NCI-H748 (cell line): ENCODE measurements at regions not wholly inside any gene's neighbourhood (a gene's known extent, or its start where the extent isn't known, plus 50 kb on each side); places are given as distances from the start of the nearest gene placed in this dataset.
"Not testable (repeated sequence)": the region's sequence is repeated elsewhere in the genome, so short reads cannot be mapped to it uniquely, and the experiment has no call there.

Experiments used
- DNase-seq: peaks from one replicate; lab custom pipeline; 2025; ENCODE audit not compliant: unreplicated experiment; lab: John Stamatoyannopoulos, UW

GRCh38 chr14:53751650-53752049 is 205.0 kb downstream of the BMP4 start:
- DNase-seq: no peak

DNA sequence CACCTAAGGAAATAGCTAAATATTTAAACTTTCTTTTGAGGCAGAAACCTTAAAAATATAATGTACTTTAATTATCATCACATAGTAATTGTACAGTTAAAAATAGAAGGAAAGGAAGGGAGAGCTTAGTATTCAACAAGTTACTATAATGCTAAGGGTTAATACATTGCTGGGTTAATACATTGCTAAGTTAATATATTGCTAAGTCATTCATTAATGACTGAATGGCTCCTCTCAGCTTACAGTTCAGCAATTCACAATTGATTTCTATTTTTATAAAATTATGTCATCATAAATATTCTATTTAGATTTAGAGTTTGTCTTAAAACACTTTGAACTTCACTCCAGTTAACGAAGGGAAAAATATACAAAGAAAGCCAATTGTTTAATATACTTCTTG is 207.9 kb downstream of the BMP4 start:
- no peak for DNase-seq

DNA sequence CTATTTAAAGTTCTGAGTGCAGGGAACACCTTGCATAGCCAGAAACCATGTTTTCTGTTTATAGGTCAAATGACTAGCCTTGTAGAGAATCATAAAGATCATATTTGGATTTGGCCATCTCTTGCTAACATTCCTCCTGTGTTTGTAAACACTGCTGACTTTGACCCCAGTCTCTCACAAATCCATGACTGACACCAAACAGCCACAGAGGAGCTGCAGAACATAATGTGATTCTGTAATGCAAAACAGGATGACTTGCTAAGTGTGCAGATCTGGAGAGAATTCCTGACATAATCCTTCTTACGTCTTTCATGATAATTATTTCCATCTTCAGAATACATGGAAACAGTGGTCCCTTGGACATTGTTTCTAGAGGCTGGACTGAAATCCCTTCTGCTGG is 211.8 kb downstream of the BMP4 start:
- DNase-seq: no peak

GRCh38 chr14:53743371-53743770 is 213.3 kb downstream of the BMP4 start:
- no peak for DNase-seq

DNA sequence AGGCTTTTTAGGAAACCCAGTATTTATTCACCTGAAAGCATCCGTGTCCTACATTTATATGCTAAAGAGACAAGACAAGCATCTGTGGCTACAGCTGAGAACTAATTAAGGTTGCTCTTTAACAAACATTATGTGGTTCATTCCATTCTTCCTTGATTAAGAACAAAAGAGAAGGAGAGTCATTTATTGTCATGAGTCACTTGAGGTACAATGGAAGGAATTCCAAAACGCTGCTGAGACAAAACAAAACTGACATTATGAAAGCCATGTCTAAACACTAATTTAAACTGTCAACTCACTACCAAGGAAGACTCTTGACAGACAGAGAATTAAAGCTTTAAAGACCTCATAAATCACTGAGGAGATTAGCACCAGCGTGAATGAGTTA is 214.4 kb downstream of the BMP4 start:
- no peak for DNase-seq

DNA sequence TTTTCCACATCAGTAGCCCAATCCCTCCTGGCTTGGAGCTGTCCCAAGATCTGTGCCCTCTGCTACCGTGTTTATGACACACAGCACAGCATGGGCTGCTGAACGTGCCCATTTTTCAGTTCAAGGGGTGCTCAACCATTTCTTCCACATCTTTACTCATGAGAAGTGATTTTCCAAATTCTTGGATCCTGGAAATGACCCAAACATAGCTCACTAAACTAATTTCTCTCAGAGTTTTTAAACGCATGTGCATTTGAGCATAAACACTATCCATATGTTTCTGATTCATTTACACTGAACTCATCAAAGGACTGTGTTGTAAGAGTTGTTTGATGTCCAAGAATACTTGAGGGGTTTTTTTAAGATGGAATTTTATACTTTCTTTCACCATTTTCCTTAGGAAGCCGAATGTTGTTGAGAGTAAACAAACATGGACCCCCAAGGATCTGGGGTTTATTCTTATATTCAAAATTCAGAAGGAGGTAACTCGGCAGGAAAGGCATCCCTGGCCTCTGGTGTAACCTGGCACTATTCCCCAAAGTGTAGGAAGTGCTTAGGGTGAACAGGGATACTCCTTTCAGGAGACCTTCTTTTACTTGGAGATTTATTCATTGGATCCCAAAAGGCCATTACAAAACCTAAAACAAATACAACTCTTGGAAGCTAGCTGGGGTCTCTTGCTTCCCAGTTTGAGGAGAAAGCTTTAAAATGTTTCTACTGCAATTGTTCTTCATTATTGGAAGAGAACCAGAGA is 215.0 kb downstream of the BMP4 start:
- no peak for DNase-seq

GRCh38 chr14:53740570-53740969 is 216.1 kb downstream of the BMP4 start:
- no peak for DNase-seq

DNA sequence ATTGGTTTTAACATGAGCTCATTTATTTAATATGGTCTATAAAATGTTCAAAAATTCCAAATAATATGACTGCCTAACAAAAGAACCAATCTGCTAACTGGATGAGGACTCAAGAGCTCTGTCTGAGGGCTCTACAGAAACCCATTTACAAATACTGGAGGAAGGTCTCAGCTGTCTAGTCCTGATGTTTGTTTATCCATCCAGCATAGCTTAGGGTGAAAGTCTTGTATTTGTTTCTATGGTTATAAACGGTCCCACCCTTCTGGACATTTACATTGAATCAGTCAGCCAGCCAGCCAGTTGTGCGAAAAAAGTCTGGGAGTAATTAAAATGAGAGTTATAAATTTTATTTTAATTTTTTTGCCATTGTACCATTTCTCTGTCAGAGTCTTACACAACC is 220.7 kb downstream of the BMP4 start:
- DNase-seq: no peak

- no peak for DNase-seq
Observed at GRCh38 chr14:53723221-53723620, 233.4 kb downstream of the BMP4 start.

DNA sequence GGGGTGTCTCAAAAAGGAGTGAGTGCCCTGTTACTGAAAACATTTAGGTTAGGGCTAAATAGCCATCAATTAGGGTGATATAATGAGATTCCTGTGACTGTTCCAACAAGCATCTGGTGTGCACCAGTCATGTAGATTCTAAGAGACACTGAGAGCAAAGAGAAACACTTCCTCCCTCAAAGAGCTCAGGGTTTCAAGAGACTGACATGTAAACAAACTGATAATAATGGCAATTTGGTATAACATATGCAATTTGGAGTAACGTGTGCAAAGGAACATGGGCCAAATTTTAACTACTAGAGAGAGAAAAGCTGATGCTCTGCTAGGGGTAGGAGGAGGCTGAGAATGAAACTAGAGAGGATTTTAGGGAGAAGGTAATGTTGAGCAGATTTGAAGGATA is 237.1 kb downstream of the BMP4 start:
- no peak for DNase-seq

GRCh38 chr14:53716578-53716977 is 240.0 kb downstream of the BMP4 start:
- no peak for DNase-seq

DNA sequence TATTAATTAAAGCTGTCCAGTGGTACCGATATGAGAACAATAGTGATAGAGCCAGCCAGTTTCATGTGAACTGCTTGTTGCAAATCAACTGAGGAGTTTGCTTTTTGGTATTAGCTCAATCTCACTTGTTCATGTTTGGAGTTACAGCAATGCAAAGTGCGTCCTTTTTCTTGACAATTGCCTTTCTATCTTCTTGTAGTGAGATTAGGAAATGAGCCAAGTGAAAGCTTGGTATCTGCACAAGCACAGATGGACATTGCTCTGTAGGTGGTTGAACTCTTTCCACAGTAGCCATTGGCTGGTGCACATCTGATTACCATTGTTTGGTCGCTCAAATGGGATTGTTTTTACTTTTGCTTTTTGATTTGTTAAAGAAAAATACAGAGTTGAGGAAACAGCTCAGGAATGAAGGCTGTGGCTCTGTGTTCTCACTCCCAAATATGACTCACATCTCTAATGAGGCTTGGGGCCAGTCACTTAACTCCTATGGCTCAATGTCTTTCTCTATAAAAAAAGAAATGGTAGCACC is 241.4 kb downstream of the BMP4 start:
- no peak for DNase-seq

DNA sequence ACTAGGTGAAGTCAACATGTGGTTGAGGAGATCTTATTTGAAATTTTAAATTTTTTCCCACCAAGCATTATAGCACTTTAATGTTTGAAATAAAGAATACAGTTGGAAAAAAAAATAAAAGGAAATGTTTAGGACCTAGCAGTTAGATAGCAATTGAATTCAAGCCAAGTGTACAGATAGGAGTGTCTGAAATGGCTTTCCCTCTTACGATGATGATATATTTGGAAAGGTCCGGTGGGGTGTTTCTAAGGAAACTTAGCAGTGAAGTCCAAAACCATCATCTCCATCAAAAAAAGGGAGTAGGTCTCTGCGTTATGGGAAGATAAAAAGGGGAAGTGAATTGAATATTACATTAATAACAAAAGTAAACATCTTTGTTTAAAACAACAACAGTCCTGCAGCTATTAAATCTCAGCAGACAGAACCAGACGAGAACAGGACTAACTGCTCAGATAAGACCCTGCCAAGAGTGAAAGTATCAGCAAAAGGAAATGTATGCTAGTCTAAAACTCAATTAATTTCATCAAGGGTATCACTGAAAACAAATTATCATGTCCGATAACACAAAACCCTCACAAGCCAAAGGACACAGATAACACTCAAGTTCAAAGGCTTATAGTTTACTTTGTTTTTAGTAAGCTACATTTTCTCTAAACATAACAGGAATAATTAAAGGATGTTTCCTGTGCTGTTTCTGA is 242.0 kb downstream of the BMP4 start:
- DNase-seq: no peak

GRCh38 chr14:53712901-53713300 is 243.7 kb downstream of the BMP4 start:
- DNase-seq: not testable (repeated sequence)

DNA sequence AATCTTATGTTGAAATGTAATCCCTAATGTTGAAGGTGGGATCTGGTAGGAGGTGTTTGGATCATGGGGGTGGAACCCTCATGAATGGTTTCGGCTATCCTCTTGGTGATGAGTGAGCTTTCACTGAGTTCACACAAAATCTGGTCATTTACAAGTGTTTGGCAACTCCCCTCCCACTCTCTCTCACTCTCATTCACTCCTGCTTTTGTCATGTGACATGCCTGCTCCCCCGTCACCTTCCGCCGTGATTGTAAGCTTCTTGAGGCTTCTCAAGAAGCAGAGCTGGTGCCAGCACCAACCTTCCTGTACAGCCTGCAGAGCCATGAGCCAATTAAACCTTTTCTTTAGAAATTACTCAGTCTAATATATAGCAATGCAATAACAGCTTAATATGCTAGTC is 245.4 kb downstream of the BMP4 start:
- no peak for DNase-seq

- DNase-seq: no peak
Observed at GRCh38 chr14:53710615-53711014, 246.0 kb downstream of the BMP4 start.

DNA sequence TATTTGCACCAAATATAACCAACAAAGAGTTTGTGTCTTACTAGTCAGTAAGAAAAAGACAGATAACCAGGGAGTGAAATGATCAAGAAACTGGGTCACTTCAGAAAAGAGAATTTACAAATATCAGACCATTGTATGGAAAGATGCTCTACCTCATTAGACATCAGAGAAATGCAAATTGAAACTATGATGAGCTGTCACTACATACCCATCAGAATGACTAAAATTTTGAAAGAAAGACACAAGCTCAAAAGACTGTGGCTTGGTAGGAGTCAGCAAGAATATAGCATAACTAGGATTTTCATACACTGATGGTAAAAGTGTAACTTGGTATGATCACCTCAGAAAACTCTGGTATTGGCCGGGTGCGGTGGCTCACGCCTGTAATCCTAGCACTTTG is 247.2 kb downstream of the BMP4 start:
- DNase-seq: no peak

DNA sequence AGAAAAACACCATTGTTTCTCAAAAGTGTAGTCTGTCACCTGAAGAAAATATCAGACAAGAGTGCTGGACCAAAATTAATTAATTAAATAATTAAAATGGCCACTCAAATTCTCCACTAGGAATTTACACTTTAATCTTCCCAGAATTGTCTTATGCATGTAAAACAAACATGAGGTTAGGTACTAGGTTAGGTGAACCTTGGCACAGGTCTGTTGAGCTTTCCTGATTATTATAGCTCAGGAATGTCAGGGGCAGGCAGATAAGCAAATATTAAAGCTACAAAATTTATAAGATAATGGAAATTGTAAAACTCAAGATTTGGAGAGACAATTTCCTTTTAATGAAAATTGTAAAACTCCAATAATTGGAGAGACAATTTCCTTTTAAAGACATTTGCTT is 253.2 kb downstream of the BMP4 start:
- DNase-seq: no peak

- no peak for DNase-seq
Observed at GRCh38 chr14:53701108-53701875, 255.3 kb downstream of the BMP4 start.

GRCh38 chr14:53696217-53696965 is 260.2 kb downstream of the BMP4 start:
- DNase-seq: no peak

- DNase-seq: no peak
Observed at GRCh38 chr14:53695692-53696214, 260.9 kb downstream of the BMP4 start.
